ENCODE measurements at regions not wholly inside any gene's neighbourhood (a gene's known extent, or its start where the extent isn't known, plus 50 kb on each side); places are given as distances from the start of the nearest gene placed in this dataset.

GRCh38 chr9:20269620-20270019 is 352.7 kb downstream of the MLLT3 start:
- Histone ChIP-seq H3K9me3 (ENCODE audit: control insufficient read depth in 2 of 2, low read length in 2 of 2) (peaks cover 0 to 3% of the 10 kb centered on the region in 2 donors), H3K36me3 (ENCODE audit: control insufficient read depth in 2 of 2, insufficient read depth in 2 of 2, low read length in 2 of 2) (no peaks in the 10 kb centered on the region), H3K9ac (ENCODE audit: low read length in 2 of 2) (no peak overlapping the region), H3K27me3 (ENCODE audit: control insufficient read depth in 1 of 2, insufficient read depth in 2 of 2, low read length in 2 of 2) (no peaks in the 10 kb centered on the region), H3K4me1 (ENCODE audit: control insufficient read depth, insufficient read depth, low read length) (no peaks in the 10 kb centered on the region), H3K27ac (ENCODE audit: low read length) (no peak overlapping the region), H3K4me3 (ENCODE audit: low read length in 2 of 2) (no peak overlapping the region)

GRCh38 chr9:20264896-20265295 is 357.4 kb downstream of the MLLT3 start:
- Histone ChIP-seq H3K4me1 (ENCODE audit: control insufficient read depth, insufficient read depth, low read length) (no peaks in the 10 kb centered on the region), H3K36me3 (ENCODE audit: control insufficient read depth in 2 of 2, insufficient read depth in 2 of 2, low read length in 2 of 2) (no peaks in the 10 kb centered on the region), H3K9ac (ENCODE audit: low read length in 2 of 2) (no peak overlapping the region), H3K4me3 (ENCODE audit: low read length in 2 of 2) (no peak overlapping the region), H3K9me3 (ENCODE audit: control insufficient read depth in 2 of 2, low read length in 2 of 2) (no peaks in the 10 kb centered on the region), H3K27ac (ENCODE audit: low read length) (no peak overlapping the region), H3K27me3 (ENCODE audit: control insufficient read depth in 1 of 2, insufficient read depth in 2 of 2, low read length in 2 of 2) (no peaks in the 10 kb centered on the region)

- H3K9ac ChIP-seq (ENCODE audit: low read length in 2 of 2), result no peak overlapping the region
- no peaks in the 10 kb centered on the region for H3K9me3 ChIP-seq (ENCODE audit: control insufficient read depth in 2 of 2, low read length in 2 of 2)
- no peak overlapping the region for H3K27ac ChIP-seq (ENCODE audit: low read length)
- no peaks in the 10 kb centered on the region for H3K36me3 ChIP-seq (ENCODE audit: control insufficient read depth in 2 of 2, insufficient read depth in 2 of 2, low read length in 2 of 2)
- no peak overlapping the region for H3K4me3 ChIP-seq (ENCODE audit: low read length in 2 of 2)
- H3K27me3 ChIP-seq (ENCODE audit: control insufficient read depth in 1 of 2, insufficient read depth in 2 of 2, low read length in 2 of 2), result no peaks in the 10 kb centered on the region
- no peaks in the 10 kb centered on the region for H3K4me1 ChIP-seq (ENCODE audit: control insufficient read depth, insufficient read depth, low read length)
Observed at GRCh38 chr9:20262611-20263010, 359.7 kb downstream of the MLLT3 start.

- no peaks in the 10 kb centered on the region for H3K4me1 ChIP-seq (ENCODE audit: control insufficient read depth, insufficient read depth, low read length)
- no peak overlapping the region for H3K27ac ChIP-seq (ENCODE audit: low read length)
- H3K36me3 ChIP-seq (ENCODE audit: control insufficient read depth in 2 of 2, insufficient read depth in 2 of 2, low read length in 2 of 2), result no peaks in the 10 kb centered on the region
- H3K9ac ChIP-seq (ENCODE audit: low read length in 2 of 2), result no peak overlapping the region
- no peaks in the 10 kb centered on the region for H3K27me3 ChIP-seq (ENCODE audit: control insufficient read depth in 1 of 2, insufficient read depth in 2 of 2, low read length in 2 of 2)
- H3K4me3 ChIP-seq (ENCODE audit: low read length in 2 of 2), result no peak overlapping the region
- no peaks in the 10 kb centered on the region for H3K9me3 ChIP-seq (ENCODE audit: control insufficient read depth in 2 of 2, low read length in 2 of 2)
Observed at GRCh38 chr9:20256284-20256948, 365.9 kb downstream of the MLLT3 start.

- Histone ChIP-seq H3K4me3 (ENCODE audit: low read length in 2 of 2) (no peak overlapping the region), H3K27ac (ENCODE audit: low read length) (no peak overlapping the region), H3K9ac (ENCODE audit: low read length in 2 of 2) (no peak overlapping the region), H3K4me1 (ENCODE audit: control insufficient read depth, insufficient read depth, low read length) (no peaks in the 10 kb centered on the region), H3K36me3 (ENCODE audit: control insufficient read depth in 2 of 2, insufficient read depth in 2 of 2, low read length in 2 of 2) (no peaks in the 10 kb centered on the region), H3K9me3 (ENCODE audit: control insufficient read depth in 2 of 2, low read length in 2 of 2) (no peaks in the 10 kb centered on the region), H3K27me3 (ENCODE audit: control insufficient read depth in 1 of 2, insufficient read depth in 2 of 2, low read length in 2 of 2) (no peaks in the 10 kb centered on the region)
Observed at GRCh38 chr9:20255052-20255451, 367.2 kb downstream of the MLLT3 start.

GRCh38 chr9:20253635-20254034 is 368.7 kb downstream of the MLLT3 start:
- Histone ChIP-seq H3K4me3 (ENCODE audit: low read length in 2 of 2) (no peak overlapping the region), H3K4me1 (ENCODE audit: control insufficient read depth, insufficient read depth, low read length) (no peaks in the 10 kb centered on the region), H3K36me3 (ENCODE audit: control insufficient read depth in 2 of 2, insufficient read depth in 2 of 2, low read length in 2 of 2) (no peaks in the 10 kb centered on the region), H3K27ac (ENCODE audit: low read length) (no peak overlapping the region), H3K9me3 (ENCODE audit: control insufficient read depth in 2 of 2, low read length in 2 of 2) (no peaks in the 10 kb centered on the region), H3K9ac (ENCODE audit: low read length in 2 of 2) (no peak overlapping the region), H3K27me3 (ENCODE audit: control insufficient read depth in 1 of 2, insufficient read depth in 2 of 2, low read length in 2 of 2) (no peaks in the 10 kb centered on the region)

- no peak overlapping the region for H3K27ac ChIP-seq (ENCODE audit: low read length)
- H3K36me3 ChIP-seq (ENCODE audit: control insufficient read depth in 2 of 2, insufficient read depth in 2 of 2, low read length in 2 of 2), result no peaks in the 10 kb centered on the region
- no peak overlapping the region for H3K4me3 ChIP-seq (ENCODE audit: low read length in 2 of 2)
- no peak overlapping the region for H3K9ac ChIP-seq (ENCODE audit: low read length in 2 of 2)
- H3K4me1 ChIP-seq (ENCODE audit: control insufficient read depth, insufficient read depth, low read length), result no peaks in the 10 kb centered on the region
- H3K9me3 ChIP-seq (ENCODE audit: control insufficient read depth in 2 of 2, low read length in 2 of 2), result no peaks in the 10 kb centered on the region
- H3K27me3 ChIP-seq (ENCODE audit: control insufficient read depth in 1 of 2, insufficient read depth in 2 of 2, low read length in 2 of 2), result no peaks in the 10 kb centered on the region
Observed at GRCh38 chr9:20252778-20253177, 369.5 kb downstream of the MLLT3 start.

- H3K4me3 ChIP-seq (ENCODE audit: low read length in 2 of 2), result no peak overlapping the region
- H3K4me1 ChIP-seq (ENCODE audit: control insufficient read depth, insufficient read depth, low read length), result no peaks in the 10 kb centered on the region
- H3K27me3 ChIP-seq (ENCODE audit: control insufficient read depth in 1 of 2, insufficient read depth in 2 of 2, low read length in 2 of 2), result no peaks in the 10 kb centered on the region
- H3K36me3 ChIP-seq (ENCODE audit: control insufficient read depth in 2 of 2, insufficient read depth in 2 of 2, low read length in 2 of 2), result no peaks in the 10 kb centered on the region
- no peak overlapping the region for H3K27ac ChIP-seq (ENCODE audit: low read length)
- H3K9ac ChIP-seq (ENCODE audit: low read length in 2 of 2), result no peak overlapping the region
- H3K9me3 ChIP-seq (ENCODE audit: control insufficient read depth in 2 of 2, low read length in 2 of 2), result no peaks in the 10 kb centered on the region
Observed at GRCh38 chr9:20250791-20251190, 371.5 kb downstream of the MLLT3 start.

GRCh38 chr9:20244271-20244670 is 378.0 kb downstream of the MLLT3 start:
- Histone ChIP-seq H3K9me3 (ENCODE audit: control insufficient read depth in 2 of 2, low read length in 2 of 2) (no peaks in the 10 kb centered on the region), H3K36me3 (ENCODE audit: control insufficient read depth in 2 of 2, insufficient read depth in 2 of 2, low read length in 2 of 2) (no peaks in the 10 kb centered on the region), H3K9ac (ENCODE audit: low read length in 2 of 2) (no peak overlapping the region), H3K4me3 (ENCODE audit: low read length in 2 of 2) (no peak overlapping the region), H3K27ac (ENCODE audit: low read length) (no peak overlapping the region), H3K27me3 (ENCODE audit: control insufficient read depth in 1 of 2, insufficient read depth in 2 of 2, low read length in 2 of 2) (no peaks in the 10 kb centered on the region), H3K4me1 (ENCODE audit: control insufficient read depth, insufficient read depth, low read length) (no peaks in the 10 kb centered on the region)

GRCh38 chr9:20243841-20244240 is 378.5 kb downstream of the MLLT3 start:
- Histone ChIP-seq H3K4me1 (ENCODE audit: control insufficient read depth, insufficient read depth, low read length) (no peaks in the 10 kb centered on the region), H3K9ac (ENCODE audit: low read length in 2 of 2) (no peak overlapping the region), H3K9me3 (ENCODE audit: control insufficient read depth in 2 of 2, low read length in 2 of 2) (no peaks in the 10 kb centered on the region), H3K27me3 (ENCODE audit: control insufficient read depth in 1 of 2, insufficient read depth in 2 of 2, low read length in 2 of 2) (no peaks in the 10 kb centered on the region), H3K4me3 (ENCODE audit: low read length in 2 of 2) (no peak overlapping the region), H3K27ac (ENCODE audit: low read length) (no peak overlapping the region), H3K36me3 (ENCODE audit: control insufficient read depth in 2 of 2, insufficient read depth in 2 of 2, low read length in 2 of 2) (no peaks in the 10 kb centered on the region)

- H3K9me3 ChIP-seq (ENCODE audit: control insufficient read depth in 2 of 2, low read length in 2 of 2), result no peaks in the 10 kb centered on the region
Observed at GRCh38 chr9:20242510-20243189, 379.6 kb downstream of the MLLT3 start.

More at GRCh38 chr9:20242510-20243189, 379.6 kb downstream of the MLLT3 start:
- H3K4me1 ChIP-seq (ENCODE audit: control insufficient read depth, insufficient read depth, low read length), result no peaks in the 10 kb centered on the region
- H3K9ac ChIP-seq (ENCODE audit: low read length in 2 of 2), result no peak overlapping the region
- no peaks in the 10 kb centered on the region for H3K36me3 ChIP-seq (ENCODE audit: control insufficient read depth in 2 of 2, insufficient read depth in 2 of 2, low read length in 2 of 2)
- H3K27me3 ChIP-seq (ENCODE audit: control insufficient read depth in 1 of 2, insufficient read depth in 2 of 2, low read length in 2 of 2), result no peaks in the 10 kb centered on the region
- H3K4me3 ChIP-seq (ENCODE audit: low read length in 2 of 2), result no peak overlapping the region
- H3K27ac ChIP-seq (ENCODE audit: low read length), result no peak overlapping the region

All from stomach smooth muscle (tissue), 2 donors.